Spleen (tissue), 11 donors: ENCODE measurements at regions not wholly inside any gene's neighbourhood (a gene's known extent, or its start where the extent isn't known, plus 50 kb on each side); places are given as distances from the start of the nearest gene placed in this dataset.

Experiments used
- DNase-seq: peaks from one replicate; pipeline ENCODE4 v3.0.0-alpha.2; 2020
- H3K27ac ChIP-seq, 8 donors: fragments of 200-600 bp; sonication (generic) in 7 of 8; 1 replicate in 4 of 8; 2 replicates in 4 of 8; pipeline versions ENCODE4 v1.5.0 to v1.8.0; 2016 to 2021; ENCODE audit warnings: inconsistent platforms in 4 of 8, mild to moderate bottlenecking in 4 of 8, moderate library complexity in 1 of 8
- H3K27me3 ChIP-seq, 7 donors: fragments of 200-600 bp; sonication (generic) in 6 of 7; replicated peaks in 1 of 7; 1 replicate in 4 of 7; 2 replicates in 3 of 7; pipeline versions ENCODE4 v1.5.0 to v1.8.0; 2016 to 2021; ENCODE audit warnings: inconsistent platforms in 3 of 7, mild to moderate bottlenecking in 1 of 7
- H3K36me3 ChIP-seq, 6 donors: fragments of 200-600 bp; sonication (generic) in 5 of 6; 1 replicate in 4 of 6; 2 replicates in 2 of 6; pipeline versions ENCODE4 v1.5.0 to v1.8.0; 2016 to 2021; ENCODE audit warnings: inconsistent platforms in 2 of 6
- H3K4me1 ChIP-seq, 6 donors: fragments of 200-600 bp; sonication (generic) in 5 of 6; 1 replicate in 3 of 6; 2 replicates in 3 of 6; pipeline versions ENCODE4 v1.5.0 to v1.8.0; 2016 to 2021; ENCODE audit warnings: inconsistent platforms in 3 of 6
- H3K4me3 ChIP-seq, 8 donors: fragments of 200-600 bp; sonication (generic) in 7 of 8; 1 replicate in 4 of 8; 2 replicates in 4 of 8; pipeline versions ENCODE4 v1.5.0 to v1.8.0; 2016 to 2021; ENCODE audit warnings: inconsistent platforms in 4 of 8, mild to moderate bottlenecking in 4 of 8, moderate library complexity in 2 of 8
- H3K9me3 ChIP-seq, 8 donors: fragments of 200-600 bp; sonication (generic) in 7 of 8; 1 replicate in 4 of 8; 2 replicates in 4 of 8; pipeline versions ENCODE4 v1.5.0 to v1.8.0; 2016 to 2021; ENCODE audit warnings: inconsistent platforms in 4 of 8
- CTCF ChIP-seq, 11 experiments: fragments of 200-600 bp in 7 of 11; fragments of 450-650 bp in 4 of 11; sonication (generic) in 4 of 11; IDR thresholded peaks in 8 of 11; conservative IDR thresholded peaks in 3 of 11; 1 replicate in 7 of 11; 2 replicates in 4 of 11; pipeline versions ENCODE4 v1.4.0 to v1.8.0; 2016 to 2021; ENCODE audit warnings: antibody characterized with exemption in 11 of 11, inconsistent platforms in 4 of 11, mild to moderate bottlenecking in 1 of 11
- POLR2A ChIP-seq, 3 donors: fragments of 450-650 bp; IDR thresholded peaks; one replicate each; pipeline ENCODE4 v1.5.1; 2017; ENCODE audit warnings: antibody characterized with exemption in 3 of 3, mild to moderate bottlenecking in 1 of 3
- POLR2AphosphoS5 ChIP-seq, 3 donors: sonication (generic); formaldehyde crosslinking; IDR thresholded peaks; one replicate each; pipeline ENCODE4 v1.5.1; 2017; ENCODE audit warnings: antibody characterized with exemption in 3 of 3
- WGBS, 5 donors: extraction: QIAGEN DNeasy Blood & Tissue Kit in 3 of 5; methylation state at CpG; one replicate each; pipeline versions ENCODE4 v1.1.5 to v1.1.7; 2013 to 2018; 5-methylcytosine and 5-hydroxymethylcytosine counted together
- intact Hi-C: fragments of 100-400 bp; cut with DNase I; formaldehyde crosslinking; loops from one replicate; pipeline ENCODE4 v1.15.0; 2023; ENCODE audit warnings: low total_unique reads
- donor health status: healthy with polysubstance abuse.
- donor health status: DM: no; HTN: no; CAD: no; lungs with moderate emphysema.
- donor health status: DM: no; HTN: no; CAD: no.
- donor health status: Bipolar disorder and iron deficiency.
- donor health status: healthy.
- donor health status: DM: no; HTN: no; CAD: no.
- donor health status: DM: yes; HTN: yes; CAD: no.

GRCh38 chr9:108323615-108324014 is 532.2 kb downstream of the ACTL7B start:
- Histone ChIP-seq H3K36me3 (no peaks in the 10 kb centered on the region), H3K4me1 (no peaks in the 10 kb centered on the region), H3K27ac (no peak overlapping the region), H3K27me3 (no peaks in the 10 kb centered on the region), H3K9me3 (peaks cover 0 to 38% (median 35%) of the 10 kb centered on the region in 8 donors), H3K4me3 (no peak overlapping the region)
- intact Hi-C loops, result no loop called here
- no peak for DNase-seq
- WGBS, 5 donors, result 80 to 94% (median 90%) methylated on average over 3 of the region's 3 CpGs
- TF ChIP-seq CTCF (IDR thresholded peaks at IDR 0.05 in 8 of 11, conservative IDR thresholded peaks at IDR 0.05 in 3 of 11), result no peak

GRCh38 chr9:108322326-108323098 is 533.3 kb downstream of the ACTL7B start:
- TF ChIP-seq CTCF (IDR thresholded peaks at IDR 0.05 in 8 of 11, conservative IDR thresholded peaks at IDR 0.05 in 3 of 11) (no peak), POLR2A (IDR thresholded peaks at IDR 0.05) (no peak), POLR2AphosphoS5 (IDR thresholded peaks at IDR 0.05) (no peak)
- intact Hi-C loops, result no loop called here
- Histone ChIP-seq H3K4me1 (no peaks in the 10 kb centered on the region), H3K27ac (no peak overlapping the region), H3K36me3 (no peaks in the 10 kb centered on the region), H3K9me3 (peaks cover 0 to 31% (median 24%) of the 10 kb centered on the region in 8 donors), H3K4me3 (no peak overlapping the region), H3K27me3 (no peaks in the 10 kb centered on the region)
- no peak for DNase-seq
- WGBS, 5 donors, result 54 to 80% (median 64%) methylated on average over 1 of the region's 1 CpG

DNA sequence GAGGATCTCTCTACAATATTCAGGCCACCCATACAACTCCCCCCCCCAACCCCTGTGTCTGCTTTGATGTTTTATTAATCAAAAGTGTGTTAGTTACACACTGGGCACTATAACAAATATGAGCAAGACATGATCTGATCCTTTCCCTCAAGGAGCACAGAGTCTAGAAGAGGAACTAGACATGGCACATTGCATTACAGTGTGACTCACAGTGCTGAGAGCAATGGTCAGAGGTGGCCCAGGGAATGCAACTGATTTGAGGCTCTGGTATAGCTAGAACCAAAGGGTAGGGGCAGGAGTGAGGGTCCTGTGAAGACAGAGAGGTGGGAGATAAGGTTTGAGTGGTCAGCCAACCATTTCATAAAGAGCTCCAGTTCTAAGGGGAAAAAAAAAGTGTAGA is 539.2 kb downstream of the ACTL7B start:
- TF ChIP-seq POLR2AphosphoS5 (IDR thresholded peaks at IDR 0.05) (no peak), CTCF (IDR thresholded peaks at IDR 0.05 in 8 of 11, conservative IDR thresholded peaks at IDR 0.05 in 3 of 11) (no peak), POLR2A (IDR thresholded peaks at IDR 0.05) (no peak)
- no peak overlapping the region for H3K4me3 ChIP-seq
- DNase-seq, result no peak
- intact Hi-C loops, result no loop called here
- no peaks in the 10 kb centered on the region for H3K27me3 ChIP-seq
- no peaks in the 10 kb centered on the region for H3K4me1 ChIP-seq
- no peaks in the 10 kb centered on the region for H3K36me3 ChIP-seq
- H3K27ac ChIP-seq, result no peak overlapping the region
- H3K9me3 ChIP-seq, result peaks cover 0 to 5% (median 0%) of the 10 kb centered on the region in 8 donors

- intact Hi-C loops, result no loop called here
- Histone ChIP-seq H3K27ac (no peak overlapping the region), H3K4me1 (no peaks in the 10 kb centered on the region), H3K36me3 (no peaks in the 10 kb centered on the region), H3K4me3 (no peak overlapping the region), H3K27me3 (no peaks in the 10 kb centered on the region), H3K9me3 (peaks cover 0 to 5% (median 0%) of the 10 kb centered on the region in 8 donors)
- DNase-seq, result no peak
- 55 to 73% (median 63%) methylated on average over 4 of the region's 4 CpGs for WGBS, 5 donors
- TF ChIP-seq POLR2A (IDR thresholded peaks at IDR 0.05) (no peak), CTCF (IDR thresholded peaks at IDR 0.05 in 8 of 11, conservative IDR thresholded peaks at IDR 0.05 in 3 of 11) (no peak), POLR2AphosphoS5 (IDR thresholded peaks at IDR 0.05) (no peak)
Observed at GRCh38 chr9:108316066-108316465, 539.7 kb downstream of the ACTL7B start.
